HEK293 (cell line): ENCODE measurements at regions not wholly inside any gene's neighbourhood (a gene's known extent, or its start where the extent isn't known, plus 50 kb on each side); places are given as distances from the start of the nearest gene placed in this dataset.
A peak's percentile ranks its signal among the peaks of the same experiment; 100 is the strongest.

Experiments used
- FEZF1 ChIP-seq: fragments of 450-650 bp; formaldehyde crosslinking; IDR thresholded peaks from 2 replicates; pipeline ENCODE4 v1.5.1; 2016; ENCODE audit warnings: missing biosample characterization, missing genetic modification characterization
- GLIS2 ChIP-seq: fragments of 450-650 bp; formaldehyde crosslinking; IDR thresholded peaks from 2 replicates; pipeline ENCODE4 v1.5.1; 2016; ENCODE audit warnings: missing biosample characterization, missing genetic modification characterization
- SALL2 ChIP-seq: fragments of 450-650 bp; formaldehyde crosslinking; IDR thresholded peaks from 2 replicates; pipeline ENCODE4 v1.5.0; 2017; ENCODE audit warnings: missing biosample characterization, mild to moderate bottlenecking, missing genetic modification characterization, borderline replicate concordance
- SP7 ChIP-seq: fragments of 450-650 bp; formaldehyde crosslinking; IDR thresholded peaks from 2 replicates; pipeline ENCODE4 v1.5.1; 2016; ENCODE audit warnings: missing biosample characterization, missing genetic modification characterization
- TRIM28 ChIP-seq: IDR thresholded peaks from 2 replicates; pipeline ENCODE4 v1.6.1; 2011; ENCODE audit warnings: low read length, control low read depth, borderline replicate concordance
- ZFHX2 ChIP-seq: fragments of 450-650 bp; formaldehyde crosslinking; conservative IDR thresholded peaks from 2 replicates; pipeline ENCODE4 v1.5.1; 2016; ENCODE audit warnings: missing biosample characterization, missing genetic modification characterization
- ZNF121 ChIP-seq: fragments of 450-650 bp; formaldehyde crosslinking; IDR thresholded peaks from 2 replicates; pipeline ENCODE4 v1.5.1; 2016; ENCODE audit warnings: missing biosample characterization, missing genetic modification characterization
- ZNF169 ChIP-seq: fragments of 450-650 bp; formaldehyde crosslinking; IDR thresholded peaks from 2 replicates; pipeline ENCODE4 v1.5.1; 2016; ENCODE audit warnings: missing biosample characterization, missing genetic modification characterization
- ZNF214 ChIP-seq: fragments of 450-650 bp; formaldehyde crosslinking; IDR thresholded peaks from 2 replicates; pipeline ENCODE4 v1.5.1; 2017; ENCODE audit warnings: missing biosample characterization, mild to moderate bottlenecking, missing genetic modification characterization, borderline replicate concordance
- ZNF239 ChIP-seq: fragments of 450-650 bp; formaldehyde crosslinking; IDR thresholded peaks from 2 replicates; pipeline ENCODE4 v1.5.1; 2016; ENCODE audit warnings: missing biosample characterization, missing genetic modification characterization
- ZNF37A ChIP-seq: fragments of 450-650 bp; IDR thresholded peaks from 2 replicates; pipeline ENCODE4 v1.5.1; 2018; ENCODE audit warnings: missing biosample characterization, missing genetic modification characterization
- ZNF416 ChIP-seq: fragments of 450-650 bp; formaldehyde crosslinking; IDR thresholded peaks from 2 replicates; pipeline ENCODE4 v1.5.1; 2016; ENCODE audit warnings: missing biosample characterization, missing genetic modification characterization
- ZNF426 ChIP-seq: fragments of 450-650 bp; formaldehyde crosslinking; IDR thresholded peaks from 2 replicates; pipeline ENCODE4 v1.5.1; 2017; ENCODE audit warnings: missing biosample characterization, missing genetic modification characterization, mild to moderate bottlenecking, inconsistent platforms, moderate library complexity
- ZNF48 ChIP-seq: fragments of 450-650 bp; formaldehyde crosslinking; IDR thresholded peaks from 2 replicates; pipeline ENCODE4 v1.5.1; 2016; ENCODE audit warnings: missing biosample characterization, missing genetic modification characterization
- ZNF610 ChIP-seq: fragments of 450-650 bp; formaldehyde crosslinking; IDR thresholded peaks from 2 replicates; pipeline ENCODE4 v1.5.1; 2016; ENCODE audit warnings: missing biosample characterization, missing genetic modification characterization, borderline replicate concordance
- ZNF677 ChIP-seq: fragments of 450-650 bp; IDR thresholded peaks from 2 replicates; pipeline ENCODE4 v1.5.0; 2018; ENCODE audit warnings: missing biosample characterization, mild to moderate bottlenecking, missing genetic modification characterization, moderate library complexity
- ZNF747 ChIP-seq: fragments of 450-650 bp; formaldehyde crosslinking; IDR thresholded peaks from 2 replicates; pipeline ENCODE4 v1.5.1; 2016; ENCODE audit warnings: missing biosample characterization, missing genetic modification characterization
- ZNF776 ChIP-seq: fragments of 450-650 bp; formaldehyde crosslinking; IDR thresholded peaks from 2 replicates; pipeline ENCODE4 v1.5.0; 2017; ENCODE audit warnings: missing biosample characterization, missing genetic modification characterization, borderline replicate concordance
- TF ChIP-seq, protein P1 (sequence below): fragments of 450-650 bp; formaldehyde crosslinking; IDR thresholded peaks from 2 replicates; pipeline ENCODE4; 2016; ENCODE audit warnings: missing biosample characterization, missing genetic modification characterization
- TF ChIP-seq, protein P2 (sequence below): fragments of 450-650 bp; formaldehyde crosslinking; conservative IDR thresholded peaks from 2 replicates; pipeline ENCODE4 v1.5.1; 2016; ENCODE audit warnings: low read depth, missing biosample characterization, missing genetic modification characterization
- TF ChIP-seq, protein P3 (sequence below): fragments of 450-650 bp; formaldehyde crosslinking; IDR thresholded peaks from 2 replicates; pipeline ENCODE4 v1.5.1; 2016; ENCODE audit warnings: missing biosample characterization, missing genetic modification characterization, borderline replicate concordance
- TF ChIP-seq, protein P4 (sequence below): fragments of 450-650 bp; formaldehyde crosslinking; IDR thresholded peaks from 2 replicates; pipeline ENCODE4 v1.5.1; 2016; ENCODE audit warnings: missing biosample characterization, missing genetic modification characterization
- TF ChIP-seq, protein P5 (sequence below): sonication (generic); formaldehyde crosslinking; IDR thresholded peaks from 2 replicates; pipeline ENCODE4 v1.8.1; 2022; ENCODE audit warnings: mild to moderate bottlenecking, moderate library complexity, missing genetic modification reagents
- TF ChIP-seq, protein P6 (sequence below): fragments of 450-650 bp; formaldehyde crosslinking; IDR thresholded peaks from 2 replicates; pipeline ENCODE4 v1.5.1; 2016; ENCODE audit warnings: missing biosample characterization, missing genetic modification characterization

DNA sequence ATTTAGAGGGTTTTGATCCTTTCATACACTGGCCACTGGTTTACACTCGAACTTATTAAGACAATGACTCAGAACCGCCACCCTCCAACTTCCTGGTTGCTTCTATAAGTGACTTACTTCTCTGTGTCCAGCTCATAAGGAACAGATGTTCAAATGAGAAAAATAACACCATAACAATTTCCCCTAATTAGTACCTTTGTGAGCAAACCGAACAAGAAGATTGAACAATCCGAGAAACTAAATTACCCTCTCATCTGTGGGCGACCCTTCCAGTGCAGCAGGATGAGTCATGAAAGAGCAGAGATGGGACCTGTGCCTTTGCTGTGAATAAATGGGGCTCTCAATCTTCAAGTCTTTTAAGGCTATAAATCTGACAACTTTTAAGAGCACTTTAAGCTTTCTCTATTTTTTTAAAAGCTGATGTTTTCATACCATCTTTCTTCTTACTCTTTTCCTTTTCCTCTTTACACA is 146.8 kb upstream of the RASSF8 start (continued):
- TF ChIP-seq, protein P1, sequence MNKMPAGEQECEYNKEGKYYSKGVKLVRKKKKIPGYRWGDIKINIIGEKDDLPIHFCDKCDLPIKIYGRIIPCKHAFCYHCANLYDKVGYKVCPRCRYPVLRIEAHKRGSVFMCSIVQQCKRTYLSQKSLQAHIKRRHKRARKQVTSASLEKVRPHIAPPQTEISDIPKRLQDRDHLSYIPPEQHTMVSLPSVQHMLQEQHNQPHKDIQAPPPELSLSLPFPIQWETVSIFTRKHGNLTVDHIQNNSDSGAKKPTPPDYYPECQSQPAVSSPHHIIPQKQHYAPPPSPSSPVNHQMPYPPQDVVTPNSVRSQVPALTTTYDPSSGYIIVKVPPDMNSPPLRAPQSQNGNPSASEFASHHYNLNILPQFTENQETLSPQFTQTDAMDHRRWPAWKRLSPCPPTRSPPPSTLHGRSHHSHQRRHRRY, result no peak
- TF ChIP-seq, protein P2, sequence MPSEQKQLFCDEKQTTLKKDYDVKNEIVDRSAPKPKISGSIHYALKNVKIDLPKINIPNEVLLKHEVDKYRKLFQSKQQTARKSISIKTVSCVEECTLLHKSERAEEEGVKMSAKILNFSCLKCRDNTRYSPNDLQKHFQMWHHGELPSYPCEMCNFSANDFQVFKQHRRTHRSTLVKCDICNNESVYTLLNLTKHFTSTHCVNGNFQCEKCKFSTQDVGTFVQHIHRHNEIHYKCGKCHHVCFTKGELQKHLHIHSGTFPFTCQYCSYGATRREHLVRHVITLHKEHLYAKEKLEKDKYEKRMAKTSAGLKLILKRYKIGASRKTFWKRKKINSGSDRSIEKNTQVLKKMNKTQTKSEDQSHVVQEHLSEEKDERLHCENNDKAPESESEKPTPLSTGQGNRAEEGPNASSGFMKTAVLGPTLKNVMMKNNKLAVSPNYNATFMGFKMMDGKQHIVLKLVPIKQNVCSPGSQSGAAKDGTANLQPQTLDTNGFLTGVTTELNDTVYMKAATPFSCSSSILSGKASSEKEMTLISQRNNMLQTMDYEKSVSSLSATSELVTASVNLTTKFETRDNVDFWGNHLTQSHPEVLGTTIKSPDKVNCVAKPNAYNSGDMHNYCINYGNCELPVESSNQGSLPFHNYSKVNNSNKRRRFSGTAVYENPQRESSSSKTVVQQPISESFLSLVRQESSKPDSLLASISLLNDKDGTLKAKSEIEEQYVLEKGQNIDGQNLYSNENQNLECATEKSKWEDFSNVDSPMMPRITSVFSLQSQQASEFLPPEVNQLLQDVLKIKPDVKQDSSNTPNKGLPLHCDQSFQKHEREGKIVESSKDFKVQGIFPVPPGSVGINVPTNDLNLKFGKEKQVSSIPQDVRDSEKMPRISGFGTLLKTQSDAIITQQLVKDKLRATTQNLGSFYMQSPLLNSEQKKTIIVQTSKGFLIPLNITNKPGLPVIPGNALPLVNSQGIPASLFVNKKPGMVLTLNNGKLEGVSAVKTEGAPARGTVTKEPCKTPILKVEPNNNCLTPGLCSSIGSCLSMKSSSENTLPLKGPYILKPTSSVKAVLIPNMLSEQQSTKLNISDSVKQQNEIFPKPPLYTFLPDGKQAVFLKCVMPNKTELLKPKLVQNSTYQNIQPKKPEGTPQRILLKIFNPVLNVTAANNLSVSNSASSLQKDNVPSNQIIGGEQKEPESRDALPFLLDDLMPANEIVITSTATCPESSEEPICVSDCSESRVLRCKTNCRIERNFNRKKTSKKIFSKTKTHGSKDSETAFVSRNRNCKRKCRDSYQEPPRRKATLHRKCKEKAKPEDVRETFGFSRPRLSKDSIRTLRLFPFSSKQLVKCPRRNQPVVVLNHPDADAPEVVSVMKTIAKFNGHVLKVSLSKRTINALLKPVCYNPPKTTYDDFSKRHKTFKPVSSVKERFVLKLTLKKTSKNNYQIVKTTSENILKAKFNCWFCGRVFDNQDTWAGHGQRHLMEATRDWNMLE (tag by site-specific recombination), result 0 out of 2 replicates have a peak, but pooled peaks have one; percentile 48
- TF ChIP-seq, protein P3, sequence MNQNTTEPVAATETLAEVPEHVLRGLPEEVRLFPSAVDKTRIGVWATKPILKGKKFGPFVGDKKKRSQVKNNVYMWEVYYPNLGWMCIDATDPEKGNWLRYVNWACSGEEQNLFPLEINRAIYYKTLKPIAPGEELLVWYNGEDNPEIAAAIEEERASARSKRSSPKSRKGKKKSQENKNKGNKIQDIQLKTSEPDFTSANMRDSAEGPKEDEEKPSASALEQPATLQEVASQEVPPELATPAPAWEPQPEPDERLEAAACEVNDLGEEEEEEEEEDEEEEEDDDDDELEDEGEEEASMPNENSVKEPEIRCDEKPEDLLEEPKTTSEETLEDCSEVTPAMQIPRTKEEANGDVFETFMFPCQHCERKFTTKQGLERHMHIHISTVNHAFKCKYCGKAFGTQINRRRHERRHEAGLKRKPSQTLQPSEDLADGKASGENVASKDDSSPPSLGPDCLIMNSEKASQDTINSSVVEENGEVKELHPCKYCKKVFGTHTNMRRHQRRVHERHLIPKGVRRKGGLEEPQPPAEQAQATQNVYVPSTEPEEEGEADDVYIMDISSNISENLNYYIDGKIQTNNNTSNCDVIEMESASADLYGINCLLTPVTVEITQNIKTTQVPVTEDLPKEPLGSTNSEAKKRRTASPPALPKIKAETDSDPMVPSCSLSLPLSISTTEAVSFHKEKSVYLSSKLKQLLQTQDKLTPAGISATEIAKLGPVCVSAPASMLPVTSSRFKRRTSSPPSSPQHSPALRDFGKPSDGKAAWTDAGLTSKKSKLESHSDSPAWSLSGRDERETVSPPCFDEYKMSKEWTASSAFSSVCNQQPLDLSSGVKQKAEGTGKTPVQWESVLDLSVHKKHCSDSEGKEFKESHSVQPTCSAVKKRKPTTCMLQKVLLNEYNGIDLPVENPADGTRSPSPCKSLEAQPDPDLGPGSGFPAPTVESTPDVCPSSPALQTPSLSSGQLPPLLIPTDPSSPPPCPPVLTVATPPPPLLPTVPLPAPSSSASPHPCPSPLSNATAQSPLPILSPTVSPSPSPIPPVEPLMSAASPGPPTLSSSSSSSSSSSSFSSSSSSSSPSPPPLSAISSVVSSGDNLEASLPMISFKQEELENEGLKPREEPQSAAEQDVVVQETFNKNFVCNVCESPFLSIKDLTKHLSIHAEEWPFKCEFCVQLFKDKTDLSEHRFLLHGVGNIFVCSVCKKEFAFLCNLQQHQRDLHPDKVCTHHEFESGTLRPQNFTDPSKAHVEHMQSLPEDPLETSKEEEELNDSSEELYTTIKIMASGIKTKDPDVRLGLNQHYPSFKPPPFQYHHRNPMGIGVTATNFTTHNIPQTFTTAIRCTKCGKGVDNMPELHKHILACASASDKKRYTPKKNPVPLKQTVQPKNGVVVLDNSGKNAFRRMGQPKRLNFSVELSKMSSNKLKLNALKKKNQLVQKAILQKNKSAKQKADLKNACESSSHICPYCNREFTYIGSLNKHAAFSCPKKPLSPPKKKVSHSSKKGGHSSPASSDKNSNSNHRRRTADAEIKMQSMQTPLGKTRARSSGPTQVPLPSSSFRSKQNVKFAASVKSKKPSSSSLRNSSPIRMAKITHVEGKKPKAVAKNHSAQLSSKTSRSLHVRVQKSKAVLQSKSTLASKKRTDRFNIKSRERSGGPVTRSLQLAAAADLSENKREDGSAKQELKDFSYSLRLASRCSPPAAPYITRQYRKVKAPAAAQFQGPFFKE (tag by site-specific recombination), result no peak
- TF ChIP-seq ZNF747 (tag by site-specific recombination) (no peak), ZNF48 (no peak), SP7 (tag by site-specific recombination) (peak; percentile 99), ZNF169 (no peak), GLIS2 (no peak), SALL2 (tag by site-specific recombination) (no peak), ZNF239 (tag by site-specific recombination) (no peak), ZNF426 (no peak), ZNF121 (tag by site-specific recombination) (no peak), ZNF677 (tag by site-specific recombination) (no peak), ZNF416 (tag by site-specific recombination) (no peak), FEZF1 (0 out of 2 replicates have a peak, but pooled peaks have one; percentile 10), ZNF214 (tag by site-specific recombination) (no peak), ZNF776 (tag by site-specific recombination) (no peak), TRIM28 (peak; percentile 76; the same call in 1 of the 2 replicates), ZFHX2 (tag by site-specific recombination) (peak; percentile 42), ZNF37A (no peak), ZNF610 (tag by site-specific recombination) (no peak)
- TF ChIP-seq, protein P4, sequence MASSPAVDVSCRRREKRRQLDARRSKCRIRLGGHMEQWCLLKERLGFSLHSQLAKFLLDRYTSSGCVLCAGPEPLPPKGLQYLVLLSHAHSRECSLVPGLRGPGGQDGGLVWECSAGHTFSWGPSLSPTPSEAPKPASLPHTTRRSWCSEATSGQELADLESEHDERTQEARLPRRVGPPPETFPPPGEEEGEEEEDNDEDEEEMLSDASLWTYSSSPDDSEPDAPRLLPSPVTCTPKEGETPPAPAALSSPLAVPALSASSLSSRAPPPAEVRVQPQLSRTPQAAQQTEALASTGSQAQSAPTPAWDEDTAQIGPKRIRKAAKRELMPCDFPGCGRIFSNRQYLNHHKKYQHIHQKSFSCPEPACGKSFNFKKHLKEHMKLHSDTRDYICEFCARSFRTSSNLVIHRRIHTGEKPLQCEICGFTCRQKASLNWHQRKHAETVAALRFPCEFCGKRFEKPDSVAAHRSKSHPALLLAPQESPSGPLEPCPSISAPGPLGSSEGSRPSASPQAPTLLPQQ, result 0 out of 2 replicates have a peak, but pooled peaks have one; percentile 44
- TF ChIP-seq, protein P5, sequence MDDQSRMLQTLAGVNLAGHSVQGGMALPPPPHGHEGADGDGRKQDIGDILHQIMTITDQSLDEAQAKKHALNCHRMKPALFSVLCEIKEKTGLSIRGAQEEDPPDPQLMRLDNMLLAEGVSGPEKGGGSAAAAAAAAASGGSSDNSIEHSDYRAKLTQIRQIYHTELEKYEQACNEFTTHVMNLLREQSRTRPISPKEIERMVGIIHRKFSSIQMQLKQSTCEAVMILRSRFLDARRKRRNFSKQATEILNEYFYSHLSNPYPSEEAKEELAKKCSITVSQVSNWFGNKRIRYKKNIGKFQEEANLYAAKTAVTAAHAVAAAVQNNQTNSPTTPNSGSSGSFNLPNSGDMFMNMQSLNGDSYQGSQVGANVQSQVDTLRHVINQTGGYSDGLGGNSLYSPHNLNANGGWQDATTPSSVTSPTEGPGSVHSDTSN (CRISPR knock-in tag), result no peak
- TF ChIP-seq, protein P6, sequence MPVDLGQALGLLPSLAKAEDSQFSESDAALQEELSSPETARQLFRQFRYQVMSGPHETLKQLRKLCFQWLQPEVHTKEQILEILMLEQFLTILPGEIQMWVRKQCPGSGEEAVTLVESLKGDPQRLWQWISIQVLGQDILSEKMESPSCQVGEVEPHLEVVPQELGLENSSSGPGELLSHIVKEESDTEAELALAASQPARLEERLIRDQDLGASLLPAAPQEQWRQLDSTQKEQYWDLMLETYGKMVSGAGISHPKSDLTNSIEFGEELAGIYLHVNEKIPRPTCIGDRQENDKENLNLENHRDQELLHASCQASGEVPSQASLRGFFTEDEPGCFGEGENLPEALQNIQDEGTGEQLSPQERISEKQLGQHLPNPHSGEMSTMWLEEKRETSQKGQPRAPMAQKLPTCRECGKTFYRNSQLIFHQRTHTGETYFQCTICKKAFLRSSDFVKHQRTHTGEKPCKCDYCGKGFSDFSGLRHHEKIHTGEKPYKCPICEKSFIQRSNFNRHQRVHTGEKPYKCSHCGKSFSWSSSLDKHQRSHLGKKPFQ (tag by site-specific recombination), result no peak
